T1000 (cell line): ENCODE measurements at regions not wholly inside any gene's neighbourhood (a gene's known extent, or its start where the extent isn't known, plus 50 kb on each side); places are given as distances from the start of the nearest gene placed in this dataset.
A peak's percentile ranks its signal among the peaks of the same experiment; 100 is the strongest.

ENCODE experiments used
- DNase-seq: peaks from one replicate; lab custom pipeline; 2025; ENCODE audit warnings: mixed read lengths; lab: John Stamatoyannopoulos, UW

GRCh38 chr13:73293913-73294523 is 235.2 kb downstream of the KLF5 start:
- DNase-seq = no peak

- DNase-seq = no peak
Observed at GRCh38 chr13:73292127-73292526, 233.3 kb downstream of the KLF5 start.

GRCh38 chr13:73290844-73291243 is 232.0 kb downstream of the KLF5 start:
- DNase-seq = no peak

GRCh38 chr13:73288596-73288995 is 229.8 kb downstream of the KLF5 start:
- no peak for DNase-seq

- DNase-seq = no peak
Observed at GRCh38 chr13:73287831-73288230, 229.0 kb downstream of the KLF5 start.

GRCh38 chr13:73286942-73287620 is 228.3 kb downstream of the KLF5 start:
- DNase-seq = no peak

- DNase-seq = no peak
Observed at GRCh38 chr13:73286177-73286576, 227.4 kb downstream of the KLF5 start.

- no peak for DNase-seq
Observed at GRCh38 chr13:73284081-73284874, 225.5 kb downstream of the KLF5 start.

- no peak for DNase-seq
Observed at GRCh38 chr13:73283636-73284035, 224.8 kb downstream of the KLF5 start.

- DNase-seq = no peak
Observed at GRCh38 chr13:73281746-73282145, 222.9 kb downstream of the KLF5 start.

GRCh38 chr13:73278186-73278585 is 219.4 kb downstream of the KLF5 start:
- no peak for DNase-seq

- DNase-seq = no peak
Observed at GRCh38 chr13:73275163-73275562, 216.4 kb downstream of the KLF5 start.

- DNase-seq = no peak
Observed at GRCh38 chr13:73274147-73274546, 215.3 kb downstream of the KLF5 start.

- DNase-seq = no peak
Observed at GRCh38 chr13:73273745-73274144, 214.9 kb downstream of the KLF5 start.

- DNase-seq = no peak
Observed at GRCh38 chr13:73273276-73273675, 214.5 kb downstream of the KLF5 start.

GRCh38 chr13:73272831-73273230 is 214.0 kb downstream of the KLF5 start:
- DNase-seq = no peak

- DNase-seq = peak; percentile 4
Observed at GRCh38 chr13:73268306-73268705, 209.5 kb downstream of the KLF5 start.

- DNase-seq = no peak
Observed at GRCh38 chr13:73266640-73267180, 207.9 kb downstream of the KLF5 start.

GRCh38 chr13:73262862-73263627 is 204.2 kb downstream of the KLF5 start:
- no peak for DNase-seq

GRCh38 chr13:73261739-73262216 is 203.0 kb downstream of the KLF5 start:
- DNase-seq = no peak

GRCh38 chr13:73259061-73260017 is 200.5 kb downstream of the KLF5 start:
- no peak for DNase-seq
